ENCODE measurements at regions not wholly inside any gene's neighbourhood (a gene's known extent, or its start where the extent isn't known, plus 50 kb on each side); places are given as distances from the start of the nearest gene placed in this dataset.

DNA sequence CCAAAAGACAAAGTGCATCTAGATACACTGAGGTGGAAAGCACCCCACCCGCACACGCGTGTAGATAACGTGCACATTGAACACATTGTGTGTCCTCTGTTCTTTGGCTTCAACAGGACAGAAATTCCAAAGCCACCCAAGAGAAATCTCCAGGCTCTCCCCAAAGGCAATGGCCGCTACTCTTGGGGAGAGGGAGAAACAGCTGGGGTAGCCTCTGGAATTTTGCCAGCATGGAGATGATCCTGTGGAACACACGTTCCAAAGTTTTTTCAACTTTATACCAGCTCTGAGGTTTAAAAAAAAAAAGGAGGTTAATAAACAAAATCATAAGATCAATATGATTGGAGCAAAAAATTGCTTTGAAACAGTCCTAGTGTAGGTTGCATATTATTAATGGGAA, 63.0 kb upstream of the CD82 start:
- CTCF ChIA-PET = no interaction called here
- Mint-ChIP-seq H3K4me3 (no peak overlapping the region), H3K36me3 (no peaks in the 10 kb centered on the region), H3K27me3 (peaks cover 9 to 16% of the 10 kb centered on the region in 2 donors), H3K9me3 (peaks cover 4 to 7% (median 5%) of the 10 kb centered on the region in 3 donors), H3K4me1 (no peaks in the 10 kb centered on the region), H3K27ac (no peak overlapping the region)
- no peak overlapping the region for H3K27ac ChIP-seq (ENCODE audit: low read length)
- H3K4me1 ChIP-seq (ENCODE audit: control insufficient read depth in 1 of 2, extremely low read depth in 1 of 2, insufficient read depth in 2 of 2, low read length in 2 of 2) = no peaks in the 10 kb centered on the region
- 100% methylated on average over 4 of the region's 6 CpGs for WGBS (ENCODE audit: insufficient coverage)
- no peak for ATAC-seq (replicated peaks in 1 of 4)
- POLR2A ChIA-PET = no interaction called here
- H3K36me3 ChIP-seq (ENCODE audit: control insufficient read depth in 2 of 2, extremely low read depth in 1 of 2, insufficient read depth in 1 of 2, low read length in 1 of 2) = no peaks in the 10 kb centered on the region
- no peaks in the 10 kb centered on the region for H3K9me3 ChIP-seq
- H3K4me3 ChIP-seq (ENCODE audit: control insufficient read depth in 1 of 2, extremely low read depth in 1 of 2, low read length in 1 of 2) = no peak overlapping the region
- peaks cover 0 to 13% of the 10 kb centered on the region in 2 experiments for H3K27me3 ChIP-seq (replicated peaks in 1 of 2; ENCODE audit: control insufficient read depth in 2 of 2, extremely low read depth in 1 of 2, insufficient read depth in 2 of 2, low read length in 1 of 2)
- DNase-seq = no peak

DNA sequence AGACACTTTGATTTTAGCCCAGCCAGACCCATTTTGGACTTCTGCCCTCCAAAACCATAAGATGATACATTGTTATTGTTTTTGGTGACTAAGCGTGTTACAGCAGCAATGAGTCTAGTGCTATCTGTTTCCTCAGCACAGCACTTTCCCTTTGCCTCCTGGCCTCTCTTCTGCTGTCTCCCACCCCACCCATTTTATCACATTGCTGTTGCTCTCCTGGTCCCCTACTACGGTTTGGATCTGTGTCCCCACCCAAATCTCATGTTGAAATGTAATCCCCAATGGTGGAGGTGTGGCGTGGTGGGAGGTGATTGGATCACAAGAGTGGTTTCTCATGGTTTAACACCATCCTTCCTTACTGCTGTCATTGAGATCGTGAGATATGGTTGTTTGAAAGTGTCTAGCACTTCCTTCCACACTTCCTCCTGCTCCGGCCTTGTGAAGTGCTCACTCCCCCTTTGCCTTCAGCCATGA, 59.8 kb upstream of the CD82 start:
- Histone ChIP-seq H3K27ac (ENCODE audit: low read length) (no peak overlapping the region), H3K4me1 (ENCODE audit: control insufficient read depth in 1 of 2, extremely low read depth in 1 of 2, insufficient read depth in 2 of 2, low read length in 2 of 2) (no peaks in the 10 kb centered on the region), H3K36me3 (ENCODE audit: control insufficient read depth in 2 of 2, extremely low read depth in 1 of 2, insufficient read depth in 1 of 2, low read length in 1 of 2) (no peaks in the 10 kb centered on the region), H3K4me3 (ENCODE audit: control insufficient read depth in 1 of 2, extremely low read depth in 1 of 2, low read length in 1 of 2) (no peak overlapping the region), H3K9me3 (no peaks in the 10 kb centered on the region), H3K27me3 (replicated peaks in 1 of 2; ENCODE audit: control insufficient read depth in 2 of 2, extremely low read depth in 1 of 2, insufficient read depth in 2 of 2, low read length in 1 of 2) (peaks cover 0 to 11% of the 10 kb centered on the region in 2 experiments)
- DNase-seq (no peak), ATAC-seq (replicated peaks in 1 of 4) (no peak)
- Mint-ChIP-seq H3K4me1 (no peaks in the 10 kb centered on the region), H3K4me3 (no peak overlapping the region), H3K9me3 (peaks cover 4 to 7% (median 5%) of the 10 kb centered on the region in 3 donors), H3K27ac (no peak overlapping the region), H3K27me3 (peaks cover 12 to 23% of the 10 kb centered on the region in 2 donors), H3K36me3 (no peaks in the 10 kb centered on the region)
- ChIA-PET CTCF (no interaction called here), POLR2A (no interaction called here)
- WGBS (ENCODE audit: insufficient coverage) = no CpG with 5 or more reads among the region's 5 CpGs

DNA sequence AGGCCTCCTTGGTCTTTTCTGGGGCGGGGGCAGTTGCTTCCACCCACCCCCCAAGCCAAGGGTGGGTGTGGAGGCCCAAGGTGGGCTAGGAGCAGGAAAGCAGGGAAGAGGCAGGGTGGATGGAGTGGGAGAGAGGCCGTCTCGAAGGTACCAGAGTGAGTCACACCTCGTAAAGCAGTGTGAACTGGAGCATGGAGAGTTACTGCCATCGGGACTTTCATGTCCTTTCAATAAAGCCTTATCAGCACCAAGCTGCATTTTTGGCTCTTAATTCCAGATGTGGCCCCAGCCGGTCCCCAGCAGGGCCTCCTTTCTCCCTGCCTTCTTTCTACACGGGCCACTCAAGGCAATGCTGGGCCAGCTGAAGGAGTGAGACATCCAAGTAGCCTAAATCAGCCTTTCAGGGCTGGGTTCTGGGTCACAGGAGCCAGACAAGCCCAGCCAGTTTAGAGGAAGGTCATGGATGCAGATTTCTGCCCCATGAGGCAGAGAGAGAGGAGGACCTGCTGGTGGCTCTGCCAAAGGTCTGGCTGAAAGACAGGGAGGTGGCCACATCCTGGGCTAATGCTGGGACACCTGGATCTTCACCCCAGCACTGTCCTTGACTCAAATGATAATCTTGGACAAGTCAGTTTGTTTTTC, 59.0 kb upstream of the CD82 start:
- no peak overlapping the region for H3K27ac ChIP-seq (ENCODE audit: low read length)
- Mint-ChIP-seq H3K4me3 (no peak overlapping the region), H3K36me3 (no peaks in the 10 kb centered on the region), H3K27ac (no peak overlapping the region), H3K4me1 (no peaks in the 10 kb centered on the region), H3K27me3 (peaks cover 12 to 24% of the 10 kb centered on the region in 2 donors), H3K9me3 (peaks cover 4 to 7% (median 5%) of the 10 kb centered on the region in 3 donors)
- no peaks in the 10 kb centered on the region for H3K9me3 ChIP-seq
- ChIA-PET POLR2A (interaction anchor here in 1 of 2 donors (0.7 kb wide), 1 partner anchor 804 kb away, joined by 3 read pairs; no protein-coding TSS in a partner anchor), CTCF (no interaction called here)
- H3K36me3 ChIP-seq (ENCODE audit: control insufficient read depth in 2 of 2, extremely low read depth in 1 of 2, insufficient read depth in 1 of 2, low read length in 1 of 2) = no peaks in the 10 kb centered on the region
- no peak overlapping the region for H3K4me3 ChIP-seq (ENCODE audit: control insufficient read depth in 1 of 2, extremely low read depth in 1 of 2, low read length in 1 of 2)
- WGBS (ENCODE audit: insufficient coverage) = 68% methylated on average over 4 of the region's 7 CpGs
- peaks cover 0 to 9% of the 10 kb centered on the region in 2 experiments for H3K27me3 ChIP-seq (replicated peaks in 1 of 2; ENCODE audit: control insufficient read depth in 2 of 2, extremely low read depth in 1 of 2, insufficient read depth in 2 of 2, low read length in 1 of 2)
- DNase-seq (no peak), ATAC-seq (replicated peaks in 1 of 4) (no peak)
- H3K4me1 ChIP-seq (ENCODE audit: control insufficient read depth in 1 of 2, extremely low read depth in 1 of 2, insufficient read depth in 2 of 2, low read length in 2 of 2) = no peaks in the 10 kb centered on the region

DNA sequence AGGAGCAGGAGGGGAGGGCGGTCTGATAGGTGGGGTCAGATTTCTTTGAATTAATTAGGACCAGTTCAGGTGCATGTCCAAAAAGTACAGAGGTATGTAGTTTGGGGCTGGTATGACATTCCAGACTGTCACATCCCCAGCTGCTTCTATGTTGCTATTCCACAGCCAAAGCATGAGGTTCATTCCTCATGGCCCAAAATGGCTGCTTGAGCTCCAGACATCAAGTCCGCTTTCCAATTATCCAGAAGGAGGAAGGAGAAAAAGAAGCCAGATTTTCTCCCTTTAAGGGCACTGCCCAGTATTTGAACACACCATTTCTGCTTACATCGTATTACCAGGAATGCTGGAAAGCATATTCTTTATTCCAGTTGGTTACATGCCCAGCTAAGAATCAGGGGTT, 58.0 kb upstream of the CD82 start:
- peaks cover 15 to 27% of the 10 kb centered on the region in 2 donors for H3K27me3 Mint-ChIP-seq
- no peaks in the 10 kb centered on the region for H3K36me3 ChIP-seq (ENCODE audit: control insufficient read depth in 2 of 2, extremely low read depth in 1 of 2, insufficient read depth in 1 of 2, low read length in 1 of 2)
- no peak overlapping the region for H3K27ac Mint-ChIP-seq
- no peak overlapping the region for H3K27ac ChIP-seq (ENCODE audit: low read length)
- H3K9me3 Mint-ChIP-seq = peaks cover 4 to 7% (median 5%) of the 10 kb centered on the region in 3 donors
- DNase-seq = no peak
- no peaks in the 10 kb centered on the region for H3K9me3 ChIP-seq
- H3K36me3 Mint-ChIP-seq = no peaks in the 10 kb centered on the region
- no peak overlapping the region for H3K4me3 ChIP-seq (ENCODE audit: control insufficient read depth in 1 of 2, extremely low read depth in 1 of 2, low read length in 1 of 2)
- WGBS (ENCODE audit: insufficient coverage) = 100% methylated on average over 1 of the region's 3 CpGs
- H3K4me1 ChIP-seq (ENCODE audit: control insufficient read depth in 1 of 2, extremely low read depth in 1 of 2, insufficient read depth in 2 of 2, low read length in 2 of 2) = no peaks in the 10 kb centered on the region
- ATAC-seq (replicated peaks in 1 of 4) = no peak
- H3K27me3 ChIP-seq (replicated peaks in 1 of 2; ENCODE audit: control insufficient read depth in 2 of 2, extremely low read depth in 1 of 2, insufficient read depth in 2 of 2, low read length in 1 of 2) = peaks cover 0 to 9% of the 10 kb centered on the region in 2 experiments
- ChIA-PET POLR2A (no interaction called here), CTCF (no interaction called here)
- no peak overlapping the region for H3K4me3 Mint-ChIP-seq
- no peaks in the 10 kb centered on the region for H3K4me1 Mint-ChIP-seq

DNA sequence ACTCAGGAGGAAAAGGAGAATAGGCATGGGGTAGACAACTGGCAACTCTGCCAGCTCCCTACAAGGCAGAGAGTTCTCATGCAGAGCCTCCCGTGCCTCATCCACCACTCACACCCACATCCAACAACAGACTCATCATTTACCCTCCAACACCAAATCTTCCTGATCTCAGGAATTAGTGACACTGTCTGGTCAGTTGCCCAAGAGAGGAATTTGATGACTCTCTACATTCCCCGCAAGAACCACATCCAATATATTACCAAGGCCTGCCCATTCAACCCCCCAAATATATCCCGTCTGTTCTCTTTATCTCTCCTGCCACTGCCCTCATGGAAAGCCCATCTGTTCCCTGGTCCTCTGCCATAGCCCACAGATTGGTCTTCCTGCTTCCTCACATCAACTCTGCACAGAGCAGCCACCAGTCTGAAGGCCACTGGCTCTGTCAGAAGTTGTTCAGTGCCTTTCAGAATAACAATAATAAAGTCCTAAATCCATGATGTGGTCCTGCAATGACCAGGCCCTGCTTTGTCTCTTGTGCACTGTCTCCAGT, 57.5 kb upstream of the CD82 start:
- no peak for ATAC-seq (replicated peaks in 1 of 4)
- Histone ChIP-seq H3K27me3 (replicated peaks in 1 of 2; ENCODE audit: control insufficient read depth in 2 of 2, extremely low read depth in 1 of 2, insufficient read depth in 2 of 2, low read length in 1 of 2) (peaks cover 0 to 12% of the 10 kb centered on the region in 2 experiments), H3K27ac (ENCODE audit: low read length) (no peak overlapping the region), H3K36me3 (ENCODE audit: control insufficient read depth in 2 of 2, extremely low read depth in 1 of 2, insufficient read depth in 1 of 2, low read length in 1 of 2) (no peaks in the 10 kb centered on the region), H3K9me3 (no peaks in the 10 kb centered on the region), H3K4me1 (ENCODE audit: control insufficient read depth in 1 of 2, extremely low read depth in 1 of 2, insufficient read depth in 2 of 2, low read length in 2 of 2) (no peaks in the 10 kb centered on the region), H3K4me3 (ENCODE audit: control insufficient read depth in 1 of 2, extremely low read depth in 1 of 2, low read length in 1 of 2) (no peak overlapping the region)
- ChIA-PET POLR2A (no interaction called here), CTCF (no interaction called here)
- Mint-ChIP-seq H3K36me3 (no peaks in the 10 kb centered on the region), H3K27me3 (peaks cover 15 to 28% of the 10 kb centered on the region in 2 donors), H3K9me3 (peaks cover 4 to 7% (median 5%) of the 10 kb centered on the region in 3 donors), H3K4me3 (no peak overlapping the region), H3K4me1 (no peaks in the 10 kb centered on the region), H3K27ac (no peak overlapping the region)
- no peak for DNase-seq
- WGBS (ENCODE audit: insufficient coverage) = 82% methylated on average over 3 of the region's 3 CpGs

DNA sequence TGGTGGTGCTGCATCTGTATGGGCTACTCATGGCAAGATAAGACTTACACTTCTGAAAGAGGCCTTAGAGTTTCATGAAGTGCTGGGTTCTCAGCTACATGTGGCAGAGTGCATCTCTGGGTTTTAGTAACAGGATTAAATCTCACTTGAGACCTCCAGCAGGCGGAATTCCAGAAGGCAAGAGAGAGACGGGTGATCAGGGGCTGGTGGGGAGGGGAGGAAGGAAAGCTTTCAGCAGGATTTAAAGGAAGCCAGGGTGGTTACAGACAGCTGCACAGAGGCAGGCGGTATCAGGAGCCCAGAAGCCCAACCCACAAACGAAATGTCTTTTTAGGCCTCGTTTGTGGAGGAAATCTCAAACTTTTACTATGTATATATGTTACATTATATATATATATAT, 56.2 kb upstream of the CD82 start:
- no peak overlapping the region for H3K27ac ChIP-seq (ENCODE audit: low read length)
- Mint-ChIP-seq H3K9me3 (peaks cover 4 to 7% (median 5%) of the 10 kb centered on the region in 3 donors), H3K27me3 (peaks cover 15 to 26% of the 10 kb centered on the region in 2 donors), H3K4me1 (no peaks in the 10 kb centered on the region), H3K36me3 (no peaks in the 10 kb centered on the region), H3K27ac (no peak overlapping the region), H3K4me3 (no peak overlapping the region)
- H3K4me1 ChIP-seq (ENCODE audit: control insufficient read depth in 1 of 2, extremely low read depth in 1 of 2, insufficient read depth in 2 of 2, low read length in 2 of 2) = no peaks in the 10 kb centered on the region
- peaks cover 0 to 9% of the 10 kb centered on the region in 2 experiments for H3K27me3 ChIP-seq (replicated peaks in 1 of 2; ENCODE audit: control insufficient read depth in 2 of 2, extremely low read depth in 1 of 2, insufficient read depth in 2 of 2, low read length in 1 of 2)
- POLR2A ChIA-PET = no interaction called here
- 80% methylated on average over 1 of the region's 5 CpGs for WGBS (ENCODE audit: insufficient coverage)
- DNase-seq (no peak), ATAC-seq (replicated peaks in 1 of 4) (no peak)
- H3K9me3 ChIP-seq = no peaks in the 10 kb centered on the region
- CTCF ChIA-PET = no interaction called here
- H3K36me3 ChIP-seq (ENCODE audit: control insufficient read depth in 2 of 2, extremely low read depth in 1 of 2, insufficient read depth in 1 of 2, low read length in 1 of 2) = no peaks in the 10 kb centered on the region
- H3K4me3 ChIP-seq (ENCODE audit: control insufficient read depth in 1 of 2, extremely low read depth in 1 of 2, low read length in 1 of 2) = no peak overlapping the region
